ENCODE measurements at regions not wholly inside any gene's neighbourhood (a gene's known extent, or its start where the extent isn't known, plus 50 kb on each side); places are given as distances from the start of the nearest gene placed in this dataset.

DNA sequence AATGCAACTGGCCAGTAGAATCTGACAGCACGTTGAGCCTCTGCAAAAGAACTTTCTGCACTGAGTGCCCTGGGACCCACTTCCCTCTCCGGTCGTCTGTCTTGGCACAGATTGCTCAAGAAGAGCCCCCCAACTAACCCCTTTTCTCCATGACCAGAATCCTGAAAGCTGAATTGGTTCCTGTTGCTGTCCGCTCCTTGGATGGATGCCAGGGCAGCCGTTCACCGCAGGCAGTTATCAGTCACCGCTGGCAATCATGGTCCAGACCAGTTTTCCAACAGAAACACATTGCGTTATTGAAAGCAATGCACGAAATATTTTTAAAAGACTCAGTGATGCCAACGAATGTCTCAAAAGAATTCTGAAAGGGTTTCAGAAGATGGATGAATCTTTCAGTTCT, 733.7 kb upstream of the FRG1 start:
- TF ChIP-seq, protein P1, sequence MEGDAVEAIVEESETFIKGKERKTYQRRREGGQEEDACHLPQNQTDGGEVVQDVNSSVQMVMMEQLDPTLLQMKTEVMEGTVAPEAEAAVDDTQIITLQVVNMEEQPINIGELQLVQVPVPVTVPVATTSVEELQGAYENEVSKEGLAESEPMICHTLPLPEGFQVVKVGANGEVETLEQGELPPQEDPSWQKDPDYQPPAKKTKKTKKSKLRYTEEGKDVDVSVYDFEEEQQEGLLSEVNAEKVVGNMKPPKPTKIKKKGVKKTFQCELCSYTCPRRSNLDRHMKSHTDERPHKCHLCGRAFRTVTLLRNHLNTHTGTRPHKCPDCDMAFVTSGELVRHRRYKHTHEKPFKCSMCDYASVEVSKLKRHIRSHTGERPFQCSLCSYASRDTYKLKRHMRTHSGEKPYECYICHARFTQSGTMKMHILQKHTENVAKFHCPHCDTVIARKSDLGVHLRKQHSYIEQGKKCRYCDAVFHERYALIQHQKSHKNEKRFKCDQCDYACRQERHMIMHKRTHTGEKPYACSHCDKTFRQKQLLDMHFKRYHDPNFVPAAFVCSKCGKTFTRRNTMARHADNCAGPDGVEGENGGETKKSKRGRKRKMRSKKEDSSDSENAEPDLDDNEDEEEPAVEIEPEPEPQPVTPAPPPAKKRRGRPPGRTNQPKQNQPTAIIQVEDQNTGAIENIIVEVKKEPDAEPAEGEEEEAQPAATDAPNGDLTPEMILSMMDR (IDR thresholded peaks at IDR 0.05), result no peak
- TF ChIP-seq POLR2A (IDR thresholded peaks at IDR 0.05) (no peak), EP300 (IDR thresholded peaks at IDR 0.05) (no peak)
